CD4-positive, CD25-positive, alpha-beta regulatory T cell (primary cell): ENCODE measurements at regions not wholly inside any gene's neighbourhood (a gene's known extent, or its start where the extent isn't known, plus 50 kb on each side); places are given as distances from the start of the nearest gene placed in this dataset.
"Not testable (repeated sequence)": the region's sequence is repeated elsewhere in the genome, so short reads cannot be mapped to it uniquely, and the experiment has no call there.

Experiments used
- ATAC-seq, 2 donors: fragments of 150-1000 bp; cut with Tn5 transposase; one replicate each; pipeline ENCODE4 v1.10.0; 2021; ENCODE audit warnings: low read depth in 2 of 2, moderate number of reproducible peaks in 2 of 2, moderate library complexity in 1 of 2
- DNase-seq, 3 donors: peaks; one replicate each; pipeline versions ENCODE4 v3.0.0 to v3.0.0-alpha.2; 2012 to 2022; ENCODE audit warnings: mixed read lengths in 1 of 3
- H3K27ac ChIP-seq: one replicate; pipeline ENCODE4 v1.7.0; 2013; ENCODE audit warnings: mild to moderate bottlenecking, low read length; ENCODE audit not compliant: insufficient read depth, poor library complexity, severe bottlenecking
- H3K27me3 ChIP-seq: one replicate; pipeline ENCODE4 v1.7.0; 2013; ENCODE audit warnings: low read length; ENCODE audit not compliant: control insufficient read depth, insufficient read depth
- H3K36me3 ChIP-seq: one replicate; pipeline ENCODE4 v1.7.0; 2013; ENCODE audit warnings: mild to moderate bottlenecking, low read length, moderate library complexity; ENCODE audit not compliant: control insufficient read depth, insufficient read depth
- H3K4me1 ChIP-seq: 2 replicates; pipeline ENCODE4 v1.7.0; 2013; ENCODE audit warnings: mild to moderate bottlenecking, low read length; ENCODE audit not compliant: insufficient read depth, control insufficient read depth, poor library complexity, severe bottlenecking
- H3K4me3 ChIP-seq: one replicate; pipeline ENCODE4 v1.7.0; 2013; ENCODE audit warnings: low read depth, mild to moderate bottlenecking, low read length, moderate library complexity
- H3K9me3 ChIP-seq, 2 experiments: 1 replicate in 1 of 2; 2 replicates in 1 of 2; pipeline ENCODE4 v1.7.0; 2013; ENCODE audit warnings: low read length in 2 of 2, mild to moderate bottlenecking in 1 of 2, moderate library complexity in 1 of 2; ENCODE audit not compliant: control insufficient read depth in 2 of 2
- H3K27ac Mint-ChIP-seq, 3 donors: one replicate each; pipeline ENCODE4 v1.8.0; 2020 to 2022; ENCODE audit warnings: mild to moderate bottlenecking in 3 of 3, mixed read lengths in 3 of 3, moderate library complexity in 2 of 3
- H3K27me3 Mint-ChIP-seq: one replicate; pipeline ENCODE4 v1.8.0; 2022; ENCODE audit warnings: mild to moderate bottlenecking, mixed read lengths
- H3K36me3 Mint-ChIP-seq: one replicate; pipeline ENCODE4 v1.8.0; 2020; ENCODE audit warnings: mixed read lengths
- H3K4me1 Mint-ChIP-seq, 4 donors: one replicate each; pipeline ENCODE4 v1.8.0; 2020 to 2022; ENCODE audit warnings: mixed read lengths in 4 of 4, mild to moderate bottlenecking in 1 of 4
- H3K4me3 Mint-ChIP-seq, 4 donors: one replicate each; pipeline ENCODE4 v1.8.0; 2020 to 2022; ENCODE audit warnings: mild to moderate bottlenecking in 4 of 4, mixed read lengths in 4 of 4, moderate library complexity in 3 of 4
- H3K9me3 Mint-ChIP-seq, 7 donors: one replicate each; pipeline ENCODE4 v1.8.0; 2020 to 2022; ENCODE audit warnings: mixed read lengths in 7 of 7, mild to moderate bottlenecking in 3 of 7, moderate library complexity in 2 of 7

GRCh38 chr12:59282999-59283398, 312.8 kb upstream of the SLC16A7 start:
- H3K4me3 ChIP-seq = no peak overlapping the region
- no peak overlapping the region for H3K27ac ChIP-seq
- Mint-ChIP-seq H3K4me3 (no peak overlapping the region), H3K36me3 (no peaks in the 10 kb centered on the region), H3K27ac (no peak overlapping the region), H3K4me1 (no peaks in the 10 kb centered on the region), H3K9me3 (peaks cover 0 to 10% (median 0%) of the 10 kb centered on the region in 7 donors), H3K27me3 (peaks cover 4% of the 10 kb centered on the region)
- H3K27me3 ChIP-seq = no peaks in the 10 kb centered on the region
- no peak for DNase-seq
- no peak for ATAC-seq
- H3K4me1 ChIP-seq = no peaks in the 10 kb centered on the region
- H3K36me3 ChIP-seq = no peaks in the 10 kb centered on the region
- H3K9me3 ChIP-seq = no peaks in the 10 kb centered on the region

GRCh38 chr12:59273561-59273960, 322.3 kb upstream of the SLC16A7 start:
- not testable (repeated sequence) for H3K27ac Mint-ChIP-seq, H3K27me3 Mint-ChIP-seq, H3K27ac ChIP-seq, H3K4me3 ChIP-seq, DNase-seq, H3K27me3 ChIP-seq, H3K4me3 Mint-ChIP-seq, H3K4me1 Mint-ChIP-seq, H3K4me1 ChIP-seq, H3K36me3 Mint-ChIP-seq, H3K9me3 ChIP-seq, ATAC-seq, H3K36me3 ChIP-seq
- H3K9me3 Mint-ChIP-seq = peaks cover 0 to 19% (median 6%) of the 10 kb centered on the region in 7 donors

- no peak overlapping the region for H3K27ac Mint-ChIP-seq
- Histone ChIP-seq H3K9me3 (peaks cover 0 to 5% of the 10 kb centered on the region in 2 experiments), H3K27me3 (no peaks in the 10 kb centered on the region), H3K27ac (no peak overlapping the region), H3K4me3 (no peak overlapping the region), H3K4me1 (no peaks in the 10 kb centered on the region), H3K36me3 (no peaks in the 10 kb centered on the region)
- no peaks in the 10 kb centered on the region for H3K36me3 Mint-ChIP-seq
- no peak for ATAC-seq
- H3K4me1 Mint-ChIP-seq = no peaks in the 10 kb centered on the region
- no peaks in the 10 kb centered on the region for H3K27me3 Mint-ChIP-seq
- no peak for DNase-seq
- no peak overlapping the region for H3K4me3 Mint-ChIP-seq
- H3K9me3 Mint-ChIP-seq = peaks cover 0 to 19% (median 8%) of the 10 kb centered on the region in 7 donors
Observed at GRCh38 chr12:59268295-59268809, 327.5 kb upstream of the SLC16A7 start.

GRCh38 chr12:59260202-59260601, 335.6 kb upstream of the SLC16A7 start:
- no peaks in the 10 kb centered on the region for H3K4me1 Mint-ChIP-seq
- H3K4me1 ChIP-seq = no peaks in the 10 kb centered on the region
- no peak overlapping the region for H3K4me3 Mint-ChIP-seq
- no peak overlapping the region for H3K27ac ChIP-seq
- ATAC-seq (no peak), DNase-seq (no peak)
- no peaks in the 10 kb centered on the region for H3K36me3 Mint-ChIP-seq
- no peaks in the 10 kb centered on the region for H3K27me3 ChIP-seq
- H3K9me3 ChIP-seq = no peaks in the 10 kb centered on the region
- no peaks in the 10 kb centered on the region for H3K36me3 ChIP-seq
- H3K9me3 Mint-ChIP-seq = peaks cover 0 to 9% (median 4%) of the 10 kb centered on the region in 7 donors
- no peaks in the 10 kb centered on the region for H3K27me3 Mint-ChIP-seq
- no peak overlapping the region for H3K27ac Mint-ChIP-seq
- H3K4me3 ChIP-seq = no peak overlapping the region

- peaks cover 0 to 23% (median 13%) of the 10 kb centered on the region in 7 donors for H3K9me3 Mint-ChIP-seq
- Histone ChIP-seq H3K9me3 (peaks cover 0 to 11% of the 10 kb centered on the region in 2 experiments), H3K27ac (no peak overlapping the region), H3K4me3 (no peak overlapping the region), H3K4me1 (no peaks in the 10 kb centered on the region), H3K36me3 (no peaks in the 10 kb centered on the region), H3K27me3 (no peaks in the 10 kb centered on the region)
- no peak for DNase-seq
- no peak overlapping the region for H3K27ac Mint-ChIP-seq
- H3K27me3 Mint-ChIP-seq = no peaks in the 10 kb centered on the region
- no peaks in the 10 kb centered on the region for H3K36me3 Mint-ChIP-seq
- ATAC-seq = no peak
- H3K4me1 Mint-ChIP-seq = peaks cover 0 to 4% (median 0%) of the 10 kb centered on the region in 4 donors
- no peak overlapping the region for H3K4me3 Mint-ChIP-seq
Observed at GRCh38 chr12:59252731-59253130, 332.4 kb upstream of the LRIG3 start.

- ATAC-seq = no peak
- H3K27ac Mint-ChIP-seq = no peak overlapping the region
- Histone ChIP-seq H3K4me3 (no peak overlapping the region), H3K36me3 (no peaks in the 10 kb centered on the region), H3K27ac (no peak overlapping the region), H3K9me3 (peaks cover 0 to 11% of the 10 kb centered on the region in 2 experiments), H3K27me3 (no peaks in the 10 kb centered on the region), H3K4me1 (no peaks in the 10 kb centered on the region)
- peaks cover 0 to 23% (median 14%) of the 10 kb centered on the region in 7 donors for H3K9me3 Mint-ChIP-seq
- no peaks in the 10 kb centered on the region for H3K36me3 Mint-ChIP-seq
- H3K4me1 Mint-ChIP-seq = peaks cover 0 to 4% (median 0%) of the 10 kb centered on the region in 4 donors
- no peaks in the 10 kb centered on the region for H3K27me3 Mint-ChIP-seq
- no peak for DNase-seq
- no peak overlapping the region for H3K4me3 Mint-ChIP-seq
Observed at GRCh38 chr12:59250766-59251165, 330.5 kb upstream of the LRIG3 start.

GRCh38 chr12:59240048-59240447, 319.7 kb upstream of the LRIG3 start:
- no peaks in the 10 kb centered on the region for H3K4me1 ChIP-seq
- H3K4me3 ChIP-seq = no peak overlapping the region
- no peak for ATAC-seq
- Mint-ChIP-seq H3K4me3 (no peak overlapping the region), H3K9me3 (peaks cover 0 to 5% (median 0%) of the 10 kb centered on the region in 7 donors), H3K27ac (no peak overlapping the region), H3K27me3 (no peaks in the 10 kb centered on the region), H3K4me1 (no peaks in the 10 kb centered on the region), H3K36me3 (no peaks in the 10 kb centered on the region)
- no peak overlapping the region for H3K27ac ChIP-seq
- no peaks in the 10 kb centered on the region for H3K36me3 ChIP-seq
- no peaks in the 10 kb centered on the region for H3K9me3 ChIP-seq
- no peak for DNase-seq
- H3K27me3 ChIP-seq = no peaks in the 10 kb centered on the region

GRCh38 chr12:59234391-59234790, 314.1 kb upstream of the LRIG3 start:
- H3K4me1 Mint-ChIP-seq = no peaks in the 10 kb centered on the region
- Histone ChIP-seq H3K4me1 (no peaks in the 10 kb centered on the region), H3K27ac (no peak overlapping the region), H3K4me3 (no peak overlapping the region), H3K36me3 (no peaks in the 10 kb centered on the region), H3K9me3 (no peaks in the 10 kb centered on the region), H3K27me3 (no peaks in the 10 kb centered on the region)
- H3K36me3 Mint-ChIP-seq = no peaks in the 10 kb centered on the region
- DNase-seq (no peak), ATAC-seq (no peak)
- no peak overlapping the region for H3K4me3 Mint-ChIP-seq
- no peaks in the 10 kb centered on the region for H3K27me3 Mint-ChIP-seq
- H3K9me3 Mint-ChIP-seq = peaks cover 0 to 4% (median 0%) of the 10 kb centered on the region in 7 donors
- H3K27ac Mint-ChIP-seq = no peak overlapping the region
